NCI-H774 (cell line): ENCODE measurements at regions not wholly inside any gene's neighbourhood (a gene's known extent, or its start where the extent isn't known, plus 50 kb on each side); places are given as distances from the start of the nearest gene placed in this dataset.
"Not testable (repeated sequence)": the region's sequence is repeated elsewhere in the genome, so short reads cannot be mapped to it uniquely, and the experiment has no call there.

Experiments
- DNase-seq: peaks from one replicate; lab custom pipeline; 2025; lab: John Stamatoyannopoulos, UW

GRCh38 chr15:79492065-79492464 is 59.9 kb downstream of the MINAR1 start:
- DNase-seq, result no peak

- no peak for DNase-seq
These were observed 62.3 kb downstream of the MINAR1 start for GRCh38 chr15:79494384-79494909.

DNA sequence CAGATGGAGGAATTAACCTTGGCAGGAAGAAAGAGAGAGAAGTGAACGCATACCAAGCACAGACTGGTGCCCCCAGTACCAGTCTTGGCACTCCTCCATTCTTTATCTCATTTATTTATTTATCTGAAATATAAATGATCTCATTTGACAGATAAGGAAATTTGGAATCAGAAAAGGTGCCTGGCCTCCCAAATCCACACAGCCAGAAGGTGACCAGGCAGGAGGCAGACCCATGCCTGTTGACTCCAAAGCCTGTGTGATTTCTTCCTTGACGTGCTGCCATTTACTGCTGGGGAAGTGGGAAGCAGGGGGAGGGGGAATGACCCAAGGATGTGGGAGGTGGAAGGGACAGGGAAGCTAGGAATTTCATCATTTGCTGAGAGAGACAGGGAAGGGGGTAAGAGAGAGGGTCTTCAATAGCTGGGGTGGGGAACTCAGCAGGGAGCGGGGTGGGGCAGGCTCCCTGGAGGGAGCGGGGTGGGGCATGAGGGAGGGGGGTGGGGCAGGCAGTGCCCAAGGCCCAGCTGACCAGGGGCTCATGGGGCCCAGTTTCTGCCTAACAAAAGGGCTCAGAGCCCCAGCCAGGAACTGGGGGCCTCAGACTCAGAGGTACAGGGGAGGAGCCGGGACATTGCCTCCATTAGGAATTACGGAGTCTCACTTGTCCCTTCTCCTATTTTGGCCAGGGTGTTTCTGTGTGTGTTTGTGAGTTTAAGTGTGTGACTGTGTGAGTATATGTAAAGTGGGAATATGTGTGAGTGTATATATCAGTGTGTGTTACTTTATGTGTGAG is 63.0 kb downstream of the MINAR1 start:
- DNase-seq, result no peak

GRCh38 chr15:79495775-79496174 is 63.6 kb downstream of the MINAR1 start:
- DNase-seq, result no peak

DNA sequence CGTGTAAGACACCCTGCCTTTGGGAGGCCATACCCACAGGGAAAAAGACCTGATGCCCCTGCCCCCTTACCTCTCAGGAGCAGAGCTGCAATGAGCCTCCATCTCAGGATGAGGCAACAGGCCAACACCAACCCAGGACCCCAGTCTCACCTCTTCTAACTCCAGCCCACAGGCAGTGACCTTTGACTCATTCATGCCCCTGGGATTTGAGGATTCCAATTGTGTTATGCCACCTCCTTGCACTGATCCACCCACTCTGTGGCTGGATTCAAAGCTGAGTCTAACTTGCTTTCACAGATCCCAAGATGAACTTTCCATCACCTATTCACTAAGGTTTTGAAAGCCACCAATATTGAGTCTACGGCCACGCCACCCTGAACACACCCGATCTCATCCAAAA is 64.7 kb downstream of the MINAR1 start:
- DNase-seq, result no peak

GRCh38 chr15:79501086-79501485 is 69.0 kb downstream of the MINAR1 start:
- no peak for DNase-seq

DNA sequence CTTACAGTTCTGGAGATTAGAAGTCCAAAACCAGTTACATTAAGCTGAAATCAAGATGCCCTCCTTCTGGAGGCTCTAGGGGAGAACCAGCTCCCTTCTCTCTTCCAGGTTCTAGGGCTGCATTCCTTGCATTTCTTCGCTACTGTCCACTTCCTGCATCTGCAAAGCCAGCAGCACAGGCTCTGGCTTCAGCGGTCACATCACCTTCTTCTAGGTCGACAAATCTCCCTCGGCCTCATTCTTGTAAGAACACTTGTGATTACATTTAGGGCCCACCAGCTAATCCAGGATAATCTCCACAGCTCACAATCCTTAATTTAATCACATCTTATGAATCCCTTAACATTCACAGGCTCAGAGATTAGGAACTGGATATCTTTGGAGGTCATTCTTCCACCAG is 73.8 kb downstream of the MINAR1 start:
- no peak for DNase-seq

DNA sequence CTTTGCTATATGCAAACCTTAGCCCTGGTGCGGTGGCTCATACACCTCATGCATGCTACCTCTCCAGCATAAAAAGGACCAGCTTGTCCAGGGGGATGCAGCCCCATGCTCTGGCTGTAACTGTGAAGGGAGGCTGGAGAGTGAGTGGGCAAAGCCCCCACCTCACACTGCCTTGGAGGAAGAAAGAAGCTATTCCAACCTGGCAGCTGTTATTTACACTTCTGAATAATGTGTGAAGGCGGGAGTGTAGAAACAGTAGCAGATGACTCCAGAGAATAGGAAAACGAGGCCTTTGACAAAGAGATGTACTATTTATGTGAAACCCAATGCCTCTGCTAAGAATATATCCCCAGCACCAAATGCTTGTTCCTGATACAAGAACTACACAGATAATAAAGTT is 80.7 kb downstream of the MINAR1 start:
- DNase-seq, result not testable (repeated sequence)

- DNase-seq, result no peak
These were observed 81.3 kb downstream of the MINAR1 start for GRCh38 chr15:79513417-79513816.

DNA sequence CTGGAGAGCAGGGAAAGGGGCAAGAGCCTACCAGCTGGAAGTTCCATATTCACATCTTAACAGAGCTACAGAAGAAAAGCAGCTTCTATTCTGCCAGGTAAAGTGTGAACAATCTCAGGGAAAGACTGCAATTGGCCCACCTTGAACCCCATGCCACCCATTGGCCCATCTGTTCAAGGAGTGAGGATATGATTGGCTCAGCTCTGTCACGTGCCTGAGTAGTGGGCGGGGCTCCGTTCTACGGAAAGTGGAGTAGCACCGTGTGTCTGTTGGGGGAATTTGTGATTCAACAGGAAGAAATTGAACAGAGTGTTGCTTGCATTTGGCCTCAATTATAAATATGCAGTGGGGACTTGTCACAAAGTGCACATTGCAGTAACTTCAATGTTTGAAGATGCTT is 81.8 kb downstream of the MINAR1 start:
- no peak for DNase-seq

- DNase-seq, result no peak
These were observed 83.3 kb downstream of the MINAR1 start for GRCh38 chr15:79515300-79516027.

- DNase-seq, result no peak
These were observed 84.0 kb downstream of the MINAR1 start for GRCh38 chr15:79516155-79516554.

GRCh38 chr15:79516646-79517045 is 84.5 kb downstream of the MINAR1 start:
- no peak for DNase-seq

DNA sequence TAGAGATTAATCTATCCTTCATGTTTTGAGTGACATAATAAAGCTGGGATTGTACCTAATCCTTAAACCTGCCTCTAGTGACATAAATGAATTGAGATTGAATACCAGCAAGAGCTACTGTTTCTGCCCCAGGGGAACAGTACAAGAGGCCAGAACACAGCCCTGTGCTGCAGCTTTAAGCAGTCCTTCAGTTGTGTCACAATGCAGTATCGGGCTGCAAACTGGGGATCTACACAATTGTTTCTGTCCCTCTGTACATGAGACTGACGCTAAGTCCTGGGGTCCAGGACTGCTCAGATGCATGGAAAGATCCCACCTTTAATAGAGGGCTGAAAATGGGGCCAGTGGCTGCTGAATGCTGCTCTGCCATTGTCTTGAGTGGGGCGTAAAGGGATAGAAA is 87.5 kb downstream of the MINAR1 start:
- no peak for DNase-seq

- no peak for DNase-seq
These were observed 88.5 kb downstream of the MINAR1 start for GRCh38 chr15:79520654-79521053.

DNA sequence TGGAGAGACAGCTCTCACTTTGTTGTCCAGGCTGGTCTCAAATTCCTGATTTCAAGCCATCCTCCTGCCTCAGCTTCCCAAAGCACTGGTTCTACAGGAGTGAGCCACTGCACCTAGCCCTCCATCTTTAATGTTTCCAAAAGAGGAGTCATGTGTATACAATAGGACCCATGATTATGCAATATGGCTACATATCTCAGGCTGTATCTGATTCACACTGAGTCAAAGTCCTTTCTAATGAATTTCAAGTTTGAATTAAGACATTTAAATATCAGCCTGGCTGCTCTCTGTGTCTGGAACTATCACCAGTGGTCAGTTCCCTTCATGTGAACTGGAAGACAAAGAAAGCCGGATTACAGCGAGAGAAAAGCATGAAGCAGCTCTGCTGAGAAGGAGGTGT is 90.5 kb downstream of the MINAR1 start:
- DNase-seq, result no peak

DNA sequence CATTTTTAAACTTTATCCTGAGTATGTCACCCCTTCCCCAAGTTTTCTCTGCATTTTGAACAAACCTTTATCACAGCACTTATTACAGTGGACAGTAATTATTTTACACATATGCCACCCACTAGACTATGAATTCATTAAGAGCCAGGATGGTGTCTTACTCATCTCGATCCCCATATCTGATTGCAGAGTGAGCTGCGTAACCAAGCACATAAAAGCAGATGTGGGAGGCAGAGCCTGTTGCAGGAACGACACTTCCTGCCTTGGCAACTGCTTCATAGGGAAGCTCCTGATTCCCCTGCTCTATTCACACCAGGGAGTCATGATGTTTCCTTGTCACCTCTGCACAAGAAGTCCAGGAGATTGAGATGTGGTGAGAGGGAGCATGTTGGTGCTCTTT is 91.1 kb downstream of the MINAR1 start:
- no peak for DNase-seq

GRCh38 chr15:79524531-79524930 is 92.4 kb downstream of the MINAR1 start:
- DNase-seq, result no peak

GRCh38 chr15:79526376-79526775 is 94.2 kb downstream of the MINAR1 start:
- DNase-seq, result no peak

DNA sequence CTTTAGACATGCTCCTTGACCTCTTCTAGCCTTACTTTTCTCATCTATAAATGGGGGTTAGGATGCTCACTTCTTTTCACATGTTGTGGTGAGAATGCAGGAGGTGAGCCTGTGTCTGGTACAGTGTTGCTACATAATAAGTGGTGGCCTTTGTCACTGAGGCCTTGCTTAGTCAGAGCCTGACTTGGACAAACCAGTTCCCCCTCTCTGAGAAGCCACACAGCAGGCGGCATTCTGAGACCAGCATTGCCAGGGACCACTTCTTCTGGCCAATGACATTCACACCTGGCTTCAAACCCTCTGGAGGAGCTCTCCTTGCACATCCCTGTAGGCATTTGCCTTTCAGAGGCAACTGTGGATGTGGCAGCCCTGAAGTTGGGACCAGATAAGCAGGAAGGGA is 95.7 kb downstream of the MINAR1 start:
- no peak for DNase-seq

DNA sequence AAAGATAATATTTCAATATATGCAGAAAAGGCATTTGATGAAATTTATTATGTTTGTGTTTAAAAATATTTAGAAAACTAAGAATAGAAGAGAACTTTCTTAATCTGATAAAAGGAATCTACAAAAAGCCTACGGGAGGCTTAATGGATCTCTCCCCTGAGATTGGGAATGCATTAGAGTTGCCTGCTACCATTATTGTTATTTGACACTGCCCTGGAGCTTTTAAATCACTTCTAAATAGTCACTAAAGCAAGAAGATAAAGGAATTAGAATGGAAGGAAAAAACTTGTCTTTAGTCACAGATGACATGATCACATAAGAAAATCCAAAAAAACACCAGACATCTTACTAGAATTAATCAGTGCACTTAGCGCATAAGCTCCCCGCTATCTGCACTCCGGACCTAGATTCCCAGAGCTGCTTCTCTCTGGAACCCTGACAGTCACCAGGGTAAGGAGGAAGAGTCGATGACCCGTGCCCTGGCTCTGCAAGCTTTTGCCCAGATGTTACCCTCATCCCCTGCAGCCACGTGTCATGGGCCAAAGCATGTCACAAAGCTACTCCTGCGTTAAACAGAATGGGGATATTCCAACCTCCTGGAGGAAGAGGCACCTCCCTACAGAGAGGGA is 97.1 kb downstream of the MINAR1 start:
- DNase-seq, result no peak

DNA sequence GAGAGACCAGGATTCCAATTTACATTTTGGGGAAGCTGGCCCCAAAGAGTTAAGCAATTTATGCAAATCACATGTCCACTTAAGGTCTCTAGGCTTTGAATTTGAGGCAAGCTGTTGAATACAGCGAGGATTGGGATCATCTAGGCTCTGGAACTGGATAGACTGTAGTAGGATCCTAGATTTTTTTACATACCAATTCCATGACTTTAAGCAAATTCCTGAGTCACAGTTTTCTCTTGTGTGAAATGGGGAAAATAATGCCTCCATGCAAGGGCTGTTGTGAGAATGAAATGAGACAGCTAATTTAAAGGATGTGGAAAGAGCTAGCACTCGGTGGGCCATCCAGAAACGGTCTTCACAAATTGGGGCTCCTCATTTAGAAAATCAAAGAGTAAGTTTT is 103.4 kb downstream of the MINAR1 start:
- DNase-seq, result no peak

DNA sequence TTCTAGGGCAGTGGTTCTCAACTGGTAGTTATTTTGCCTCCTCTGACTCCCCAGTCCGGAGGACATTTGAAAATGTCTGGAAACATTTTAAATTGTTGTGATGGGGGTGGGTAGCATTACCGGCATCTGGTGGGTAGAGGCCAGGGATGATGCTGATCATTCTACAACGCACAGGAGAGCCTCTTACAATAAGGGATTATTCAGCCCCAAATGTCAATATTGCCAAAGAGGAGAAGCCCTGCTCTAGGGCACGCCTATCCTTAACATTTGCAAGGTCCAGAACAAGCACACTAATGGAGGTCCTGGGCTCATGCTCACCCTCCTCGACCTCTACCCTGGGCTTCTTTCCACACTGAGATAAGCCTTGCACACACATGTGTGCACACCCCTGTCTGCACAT is 106.4 kb downstream of the MINAR1 start:
- DNase-seq, result no peak
